Activated CD4-positive, alpha-beta T cell treated with anti-CD3 and anti-CD28 coated beads for 36 hours (primary cell): ENCODE measurements at regions not wholly inside any gene's neighbourhood (a gene's known extent, or its start where the extent isn't known, plus 50 kb on each side); places are given as distances from the start of the nearest gene placed in this dataset.
"Not testable (repeated sequence)": the region's sequence is repeated elsewhere in the genome, so short reads cannot be mapped to it uniquely, and the experiment has no call there.

Experiments used
- ATAC-seq: fragments of 200-7000 bp; cut with Tn5 transposase; one replicate; pipeline ENCODE4 v1.10.0; 2021; ENCODE audit warnings: mild to moderate bottlenecking, moderate library complexity
- CTCF ChIA-PET: fragments of 350-600 bp; sonication (Branson Sonifier 250); formaldehyde crosslinking; loops from one replicate; lab custom pipeline; 2021; ENCODE audit warnings: antibody characterized with exemption; lab: Charles Lee
- POLR2A ChIA-PET: fragments of 350-600 bp; sonication (Branson Sonifier 250); formaldehyde crosslinking; loops from one replicate; lab custom pipeline; 2021; ENCODE audit warnings: antibody characterized with exemption, inconsistent platforms; lab: Charles Lee
- DNase-seq: peaks from one replicate; pipeline ENCODE4 v3.0.0-alpha.2; 2020
- H3K27ac Mint-ChIP-seq: one replicate; pipeline ENCODE4 v1.8.0; 2021; ENCODE audit warnings: mixed read lengths
- H3K27me3 Mint-ChIP-seq: one replicate; pipeline ENCODE4 v1.8.0; 2021; ENCODE audit warnings: mixed read lengths
- H3K36me3 Mint-ChIP-seq: one replicate; pipeline ENCODE4 v1.8.0; 2021; ENCODE audit warnings: low read depth, mixed read lengths
- H3K4me1 Mint-ChIP-seq: one replicate; pipeline ENCODE4 v1.8.0; 2021; ENCODE audit warnings: mixed read lengths
- H3K4me3 Mint-ChIP-seq: one replicate; pipeline ENCODE4 v1.8.0; 2021; ENCODE audit warnings: mild to moderate bottlenecking, moderate library complexity, mixed read lengths
- H3K9me3 Mint-ChIP-seq: one replicate; pipeline ENCODE4 v1.8.0; 2021; ENCODE audit warnings: low read depth, mixed read lengths
- intact Hi-C, 2 experiments: fragments of 100-400 bp; cut with DNase I in 1 of 2; cut with micrococcal nuclease in 1 of 2; formaldehyde crosslinking; loops; one replicate each; pipeline versions ENCODE4 v1.14.2 to v1.15.1; 2022 to 2024; cut with DNase I, micrococcal nuclease

DNA sequence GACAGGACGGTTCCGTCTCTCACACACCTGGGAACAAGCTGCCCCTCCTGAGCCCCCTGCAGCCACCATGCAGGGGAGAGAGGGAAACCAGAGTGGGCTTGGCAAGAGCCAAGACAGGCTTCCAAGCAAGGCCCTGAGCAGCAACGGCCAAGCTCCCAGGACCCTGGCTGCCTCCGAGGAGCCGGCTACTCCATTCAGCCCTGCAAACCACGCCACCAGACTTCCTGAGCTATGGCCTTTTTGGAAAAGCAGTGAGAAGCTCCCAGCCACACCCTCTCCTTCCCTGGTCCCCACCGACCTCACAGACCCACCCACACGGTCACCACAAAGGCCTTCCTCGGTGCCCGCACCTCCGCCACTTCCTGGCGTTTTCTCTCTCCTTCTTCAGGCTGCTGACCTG is 479.0 kb downstream of the BRD1 start:
- ChIA-PET CTCF (interaction anchor here (0.5 kb wide), 1 partner anchor 265 kb away, joined by 4 read pairs; no protein-coding TSS in a partner anchor), POLR2A (no interaction called here)
- Mint-ChIP-seq H3K4me1 (no peaks in the 10 kb centered on the region), H3K27ac (no peak overlapping the region), H3K36me3 (no peaks in the 10 kb centered on the region), H3K4me3 (no peak overlapping the region), H3K27me3 (peaks cover 20% of the 10 kb centered on the region), H3K9me3 (no peaks in the 10 kb centered on the region)
- no peak for DNase-seq
- ATAC-seq = no peak
- intact Hi-C loops = no loop called here

- CTCF ChIA-PET = no interaction called here
- Mint-ChIP-seq H3K4me3 (no peak overlapping the region), H3K27ac (no peak overlapping the region), H3K9me3 (no peaks in the 10 kb centered on the region), H3K27me3 (peaks cover 15% of the 10 kb centered on the region), H3K36me3 (no peaks in the 10 kb centered on the region), H3K4me1 (no peaks in the 10 kb centered on the region)
- POLR2A ChIA-PET = no interaction called here
- ATAC-seq = no peak
- no peak for DNase-seq
- intact Hi-C loops = no loop called here
These were observed 480.3 kb downstream of the BRD1 start for GRCh38 chr22:49347376-49347775.

- ChIA-PET POLR2A (no interaction called here), CTCF (no interaction called here)
- intact Hi-C loops = no loop called here
- Mint-ChIP-seq H3K4me1 (no peaks in the 10 kb centered on the region), H3K36me3 (no peaks in the 10 kb centered on the region), H3K27me3 (peaks cover 15% of the 10 kb centered on the region), H3K9me3 (no peaks in the 10 kb centered on the region), H3K27ac (no peak overlapping the region), H3K4me3 (no peak overlapping the region)
- DNase-seq (no peak), ATAC-seq (no peak)
These were observed 481.8 kb downstream of the BRD1 start for GRCh38 chr22:49345896-49346295.

DNA sequence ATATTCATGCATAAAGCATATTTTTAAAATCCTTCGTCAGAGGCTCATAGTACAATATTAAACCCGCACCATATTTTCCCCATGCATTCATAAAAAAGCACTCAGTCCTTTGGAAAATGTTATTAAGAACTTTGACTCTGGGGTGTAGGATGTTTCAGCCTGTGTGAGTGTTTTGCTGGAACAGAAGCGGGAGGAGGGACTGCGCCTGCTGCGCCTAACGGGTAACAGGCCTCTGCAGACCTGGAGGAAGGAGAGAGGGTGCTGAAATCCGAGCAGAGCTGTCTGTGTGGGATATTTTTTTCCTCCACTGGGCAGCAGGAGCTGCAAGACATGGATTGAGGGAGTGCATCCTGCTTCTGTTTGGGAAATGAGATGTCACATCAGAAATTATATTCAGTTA is 483.0 kb downstream of the BRD1 start:
- H3K36me3 Mint-ChIP-seq = no peaks in the 10 kb centered on the region
- ChIA-PET CTCF (no interaction called here), POLR2A (no interaction called here)
- H3K4me3 Mint-ChIP-seq = no peak overlapping the region
- no peak for ATAC-seq
- H3K27me3 Mint-ChIP-seq = peaks cover 19% of the 10 kb centered on the region
- no peaks in the 10 kb centered on the region for H3K9me3 Mint-ChIP-seq
- intact Hi-C loops = no loop called here
- DNase-seq = no peak
- no peaks in the 10 kb centered on the region for H3K4me1 Mint-ChIP-seq
- no peak overlapping the region for H3K27ac Mint-ChIP-seq

- ATAC-seq (no peak), DNase-seq (no peak)
- no peak overlapping the region for H3K27ac Mint-ChIP-seq
- H3K9me3 Mint-ChIP-seq = no peaks in the 10 kb centered on the region
- H3K4me1 Mint-ChIP-seq = no peaks in the 10 kb centered on the region
- H3K36me3 Mint-ChIP-seq = no peaks in the 10 kb centered on the region
- H3K27me3 Mint-ChIP-seq = peaks cover 22% of the 10 kb centered on the region
- H3K4me3 Mint-ChIP-seq = no peak overlapping the region
- CTCF ChIA-PET = no interaction called here
- intact Hi-C loops = no loop called here
- POLR2A ChIA-PET = no interaction called here
These were observed 483.5 kb downstream of the BRD1 start for GRCh38 chr22:49344161-49344560.

GRCh38 chr22:49340406-49340805 is 487.3 kb downstream of the BRD1 start:
- no peak overlapping the region for H3K4me3 Mint-ChIP-seq
- ATAC-seq = no peak
- no peak for DNase-seq
- H3K9me3 Mint-ChIP-seq = no peaks in the 10 kb centered on the region
- ChIA-PET POLR2A (no interaction called here), CTCF (no interaction called here)
- no peaks in the 10 kb centered on the region for H3K4me1 Mint-ChIP-seq
- H3K27ac Mint-ChIP-seq = no peak overlapping the region
- H3K36me3 Mint-ChIP-seq = no peaks in the 10 kb centered on the region
- intact Hi-C loops = no loop called here
- peaks cover 26% of the 10 kb centered on the region for H3K27me3 Mint-ChIP-seq

DNA sequence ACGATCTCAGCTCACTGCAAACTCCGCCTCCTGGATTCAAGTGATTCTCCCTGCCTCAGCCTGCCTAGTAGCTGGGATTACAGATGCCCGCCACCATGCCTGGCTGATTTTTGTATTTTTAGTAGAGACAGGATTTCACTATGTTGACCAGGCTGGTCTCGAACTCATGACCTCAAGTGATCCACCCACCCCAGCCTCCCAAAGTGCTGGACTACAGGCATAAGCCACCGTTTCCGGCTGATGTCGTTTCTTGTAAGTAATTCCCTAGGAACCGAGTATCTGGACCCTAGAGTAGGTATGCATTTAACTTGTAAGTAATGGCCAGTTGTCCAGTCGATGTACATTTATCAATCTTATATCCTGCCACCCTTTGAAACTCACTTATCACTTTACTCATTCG is 491.2 kb downstream of the BRD1 start:
- peaks cover 21% of the 10 kb centered on the region for H3K27me3 Mint-ChIP-seq
- CTCF ChIA-PET = interaction anchor here (0.8 kb wide), 1 partner anchor 300 kb away, joined by 4 read pairs; no protein-coding TSS in a partner anchor
- H3K4me3 Mint-ChIP-seq, H3K36me3 Mint-ChIP-seq, H3K4me1 Mint-ChIP-seq, H3K27ac Mint-ChIP-seq, ATAC-seq, intact Hi-C loops, DNase-seq, POLR2A ChIA-PET, H3K9me3 Mint-ChIP-seq: not testable (repeated sequence)

GRCh38 chr22:49334976-49335375 is 492.7 kb downstream of the BRD1 start:
- ATAC-seq (no peak), DNase-seq (no peak)
- H3K4me1 Mint-ChIP-seq = no peaks in the 10 kb centered on the region
- H3K36me3 Mint-ChIP-seq = no peaks in the 10 kb centered on the region
- H3K27me3 Mint-ChIP-seq = peaks cover 8% of the 10 kb centered on the region
- no peak overlapping the region for H3K4me3 Mint-ChIP-seq
- CTCF ChIA-PET = no interaction called here
- intact Hi-C loops = no loop called here
- H3K27ac Mint-ChIP-seq = no peak overlapping the region
- H3K9me3 Mint-ChIP-seq = no peaks in the 10 kb centered on the region
- POLR2A ChIA-PET = no interaction called here

DNA sequence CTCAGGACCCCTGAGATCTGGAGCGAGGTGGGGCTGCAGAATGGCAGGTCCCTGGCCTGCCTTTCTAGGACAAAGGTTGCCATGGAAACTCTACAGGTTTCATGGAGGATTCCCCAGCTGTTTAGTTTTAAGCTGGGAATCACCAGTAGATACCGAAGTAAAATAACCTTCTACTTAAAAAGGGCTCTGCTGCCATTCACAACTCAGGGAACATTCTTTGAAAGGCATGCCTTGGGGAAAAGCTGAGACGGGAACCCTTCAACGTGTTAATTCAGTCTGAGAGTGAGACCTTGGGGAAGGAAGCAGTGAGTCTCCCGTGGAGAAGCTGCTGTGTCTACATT is 493.3 kb downstream of the BRD1 start:
- peaks cover 6% of the 10 kb centered on the region for H3K27me3 Mint-ChIP-seq
- no peaks in the 10 kb centered on the region for H3K9me3 Mint-ChIP-seq
- H3K4me1 Mint-ChIP-seq = no peaks in the 10 kb centered on the region
- H3K27ac Mint-ChIP-seq = no peak overlapping the region
- POLR2A ChIA-PET = no interaction called here
- no peak overlapping the region for H3K4me3 Mint-ChIP-seq
- DNase-seq (no peak), ATAC-seq (no peak)
- H3K36me3 Mint-ChIP-seq = no peaks in the 10 kb centered on the region
- CTCF ChIA-PET = no interaction called here
- intact Hi-C loops = no loop called here

- no peaks in the 10 kb centered on the region for H3K36me3 Mint-ChIP-seq
- ChIA-PET CTCF (no interaction called here), POLR2A (no interaction called here)
- H3K4me3 Mint-ChIP-seq = no peak overlapping the region
- DNase-seq = no peak
- peaks cover 6% of the 10 kb centered on the region for H3K27me3 Mint-ChIP-seq
- no peak for ATAC-seq
- H3K9me3 Mint-ChIP-seq = no peaks in the 10 kb centered on the region
- no peak overlapping the region for H3K27ac Mint-ChIP-seq
- no peaks in the 10 kb centered on the region for H3K4me1 Mint-ChIP-seq
- intact Hi-C loops = no loop called here
These were observed 494.5 kb downstream of the BRD1 start for GRCh38 chr22:49333206-49333605.

GRCh38 chr22:49332691-49333090 is 495.0 kb downstream of the BRD1 start:
- no peak overlapping the region for H3K4me3 Mint-ChIP-seq
- H3K27ac Mint-ChIP-seq = no peak overlapping the region
- CTCF ChIA-PET = interaction anchor here (0.7 kb wide), 1 partner anchor 981 kb away, joined by 3 read pairs; no protein-coding TSS in a partner anchor
- peaks cover 5% of the 10 kb centered on the region for H3K27me3 Mint-ChIP-seq
- DNase-seq (no peak), ATAC-seq (no peak)
- intact Hi-C loops = no loop called here
- no peaks in the 10 kb centered on the region for H3K4me1 Mint-ChIP-seq
- no peaks in the 10 kb centered on the region for H3K36me3 Mint-ChIP-seq
- no peaks in the 10 kb centered on the region for H3K9me3 Mint-ChIP-seq
- POLR2A ChIA-PET = no interaction called here

DNA sequence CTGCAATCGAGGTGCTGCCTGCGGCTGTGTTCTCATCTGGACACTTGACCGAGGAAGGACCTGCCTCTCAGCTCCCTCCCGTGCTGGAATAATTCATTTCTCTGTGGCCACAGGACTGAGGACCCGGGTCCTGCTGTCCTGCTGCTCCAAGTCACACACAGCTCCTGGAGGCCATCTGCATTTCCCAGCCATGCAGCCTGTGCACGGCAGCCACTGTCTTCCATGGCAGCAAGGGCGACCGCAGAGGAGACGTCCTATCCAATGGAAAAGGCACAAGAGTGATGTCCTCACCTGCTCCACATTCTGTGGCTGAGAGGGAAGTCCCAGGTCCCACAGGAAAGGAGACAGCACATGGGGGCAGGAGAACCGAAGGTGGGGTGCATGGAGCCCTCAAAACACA is 495.8 kb downstream of the BRD1 start:
- no peak overlapping the region for H3K27ac Mint-ChIP-seq
- H3K4me1 Mint-ChIP-seq = no peaks in the 10 kb centered on the region
- H3K36me3 Mint-ChIP-seq = no peaks in the 10 kb centered on the region
- ATAC-seq = no peak
- intact Hi-C loops = no loop called here
- POLR2A ChIA-PET = no interaction called here
- peaks cover 3% of the 10 kb centered on the region for H3K9me3 Mint-ChIP-seq
- no peak for DNase-seq
- peaks cover 3% of the 10 kb centered on the region for H3K27me3 Mint-ChIP-seq
- CTCF ChIA-PET = interaction anchor here (0.7 kb wide), 1 partner anchor 982 kb away, joined by 3 read pairs; no protein-coding TSS in a partner anchor
- H3K4me3 Mint-ChIP-seq = no peak overlapping the region
